ENCODE measurements at regions not wholly inside any gene's neighbourhood (a gene's known extent, or its start where the extent isn't known, plus 50 kb on each side); places are given as distances from the start of the nearest gene placed in this dataset.

DNA sequence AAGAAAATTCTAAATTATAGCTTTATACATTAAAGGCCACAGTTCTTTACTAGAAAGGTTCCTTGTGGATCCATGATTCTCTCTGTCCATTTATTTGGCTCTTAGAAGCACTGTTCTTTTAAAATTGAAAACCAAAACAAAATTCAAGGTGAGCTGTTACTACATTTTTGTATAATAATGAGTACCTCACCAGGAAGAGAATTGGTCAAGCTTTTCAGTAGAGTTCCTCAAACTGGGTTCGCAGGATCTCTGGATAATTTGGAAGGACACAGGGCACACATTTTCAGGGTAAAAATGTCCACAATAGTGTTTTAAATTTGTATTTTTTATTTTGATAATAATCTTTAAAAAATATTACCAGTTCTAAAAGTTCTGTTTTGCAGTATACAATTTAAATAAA is 93.0 kb downstream of the PPP1R3A start:
- no peak for DNase-seq (ENCODE audit: low read depth)

DNA sequence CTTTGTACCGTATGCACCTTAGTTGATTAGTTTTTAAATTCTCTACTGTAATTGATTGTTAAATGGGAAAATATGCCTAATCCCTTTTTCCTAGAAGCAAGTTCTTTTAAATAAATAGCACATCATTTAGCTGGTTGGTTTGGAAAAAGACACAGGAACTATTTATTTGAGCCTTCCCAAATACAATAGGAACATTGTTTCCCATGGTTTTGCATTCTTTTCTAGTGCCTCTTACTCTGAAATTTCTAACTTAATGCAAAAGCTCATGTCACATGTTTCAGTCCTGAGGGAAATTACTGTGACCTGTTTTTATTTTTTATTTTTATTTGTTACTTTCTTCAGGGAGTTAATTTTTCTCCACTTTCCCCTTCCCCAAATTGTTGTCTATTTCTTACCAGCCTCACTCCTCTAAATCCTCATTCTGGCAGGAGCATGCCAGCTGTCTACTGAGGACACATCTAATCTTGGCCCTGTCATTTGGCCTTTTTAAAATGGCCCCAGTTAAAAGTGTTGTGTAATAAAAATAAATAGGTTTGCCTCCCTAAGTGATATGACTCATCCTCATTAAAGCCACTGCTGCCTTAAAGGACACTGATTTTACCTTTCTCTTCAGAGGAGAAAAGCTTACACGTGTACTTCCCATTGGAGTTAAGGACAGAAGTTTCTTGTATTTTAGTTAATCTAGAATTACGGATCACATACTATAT is 94.5 kb downstream of the PPP1R3A start:
- no peak for DNase-seq (ENCODE audit: low read depth)

DNA sequence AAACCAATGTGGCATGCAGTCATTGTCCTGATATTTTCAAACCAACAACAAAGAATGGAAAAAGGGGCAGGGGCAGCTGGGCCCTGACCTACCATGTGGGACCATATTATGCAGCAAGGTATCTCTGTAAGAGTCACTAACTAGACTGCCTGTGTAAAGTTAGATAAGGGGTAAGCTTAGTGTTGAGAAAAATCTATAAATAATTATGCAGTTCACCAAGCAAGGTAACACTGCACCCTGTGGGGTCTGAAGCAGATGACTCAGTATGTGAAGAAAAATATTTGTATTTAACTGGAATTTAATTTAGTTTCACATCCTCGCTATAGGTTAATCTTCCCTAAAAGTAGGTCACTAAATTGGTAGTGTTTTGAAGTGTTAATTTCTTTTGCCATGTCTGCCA is 99.3 kb downstream of the PPP1R3A start:
- DNase-seq (ENCODE audit: low read depth) = no peak

- no peak for DNase-seq (ENCODE audit: low read depth)
Observed at GRCh38 chr7:113816639-113817038, 102.2 kb downstream of the PPP1R3A start.

DNA sequence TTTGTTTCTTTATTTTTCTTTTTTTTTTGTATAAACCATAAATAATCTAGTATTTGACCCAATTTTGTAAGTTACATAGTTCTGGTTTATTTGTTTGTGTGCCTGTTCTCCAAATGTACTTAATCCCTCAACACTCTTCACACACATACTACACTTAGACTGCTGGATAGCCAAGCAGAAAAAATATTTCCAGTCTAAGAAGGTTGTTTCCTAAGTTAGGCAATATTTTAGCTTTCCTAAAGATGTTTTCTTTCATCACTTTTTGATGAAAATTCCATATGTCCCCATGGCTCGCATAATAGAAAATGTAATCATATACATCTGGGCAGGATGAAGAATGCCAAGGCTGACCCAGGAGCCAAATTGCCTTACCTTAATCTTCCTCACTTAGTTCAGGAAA is 105.3 kb downstream of the PPP1R3A start:
- no peak for DNase-seq (ENCODE audit: low read depth)

DNA sequence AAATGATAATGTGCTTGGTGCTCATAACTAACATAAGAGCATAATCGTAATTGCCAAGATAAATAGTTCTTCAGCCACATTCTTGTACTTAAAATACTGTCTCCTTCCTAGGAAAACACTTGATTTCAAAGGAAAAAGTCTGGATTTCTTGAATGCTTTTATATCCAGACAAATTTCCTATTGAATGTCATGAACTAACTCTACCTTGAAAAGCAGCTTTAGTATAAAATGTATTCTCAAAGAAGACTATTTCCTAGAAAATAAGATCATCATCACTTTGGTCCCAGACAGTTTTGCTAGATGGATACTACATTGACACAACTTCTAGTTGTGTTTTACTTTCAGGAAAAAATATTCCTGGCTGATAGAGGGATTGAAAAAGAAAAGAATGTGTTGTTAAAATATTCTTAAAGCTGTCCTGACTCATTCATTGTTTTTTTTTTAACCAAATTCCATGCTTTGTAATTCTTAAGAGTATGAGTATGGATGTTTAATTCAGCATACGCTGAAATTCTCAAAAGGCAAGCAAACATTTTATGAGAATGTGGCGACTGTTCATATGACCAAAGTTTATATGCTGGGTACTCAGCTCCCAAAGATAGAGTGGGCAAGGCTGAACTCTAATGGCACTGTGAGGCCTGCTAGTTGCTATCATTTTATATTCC is 106.1 kb downstream of the PPP1R3A start:
- DNase-seq (ENCODE audit: low read depth) = no peak

DNA sequence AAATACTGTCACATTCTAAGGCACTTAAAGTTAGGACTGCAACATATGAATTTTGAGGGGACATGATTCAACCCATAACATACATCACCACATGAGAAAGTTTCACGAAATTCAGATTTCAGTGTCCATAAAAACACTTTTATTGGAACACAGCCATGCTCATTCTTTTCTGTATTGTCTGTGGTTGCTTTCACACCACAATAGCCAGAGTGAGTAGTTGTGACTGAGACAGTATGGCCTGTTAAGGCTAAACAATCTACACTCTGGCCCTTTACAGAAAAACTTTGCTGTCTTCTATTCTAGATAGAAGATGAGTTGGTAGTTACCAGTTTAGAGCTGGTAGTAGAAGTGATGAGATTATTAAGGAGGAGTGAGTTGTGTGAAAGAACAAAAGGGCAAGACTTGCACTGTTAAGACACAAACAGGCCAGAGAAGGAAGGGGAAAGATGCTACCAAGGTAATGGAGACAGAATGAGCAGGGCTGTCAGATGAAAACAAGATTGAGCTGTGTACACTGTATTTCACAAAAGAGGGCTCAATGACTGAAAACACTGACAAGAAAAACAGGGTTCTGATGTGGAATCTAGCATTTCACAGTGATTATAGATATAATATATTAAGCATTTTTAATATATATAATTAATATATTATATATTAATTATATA is 108.6 kb downstream of the PPP1R3A start:
- DNase-seq (ENCODE audit: low read depth) = no peak

- no peak for DNase-seq (ENCODE audit: low read depth)
Observed at GRCh38 chr7:113809581-113809980, 109.2 kb downstream of the PPP1R3A start.

GRCh38 chr7:113806633-113807327 is 112.0 kb downstream of the PPP1R3A start:
- DNase-seq (ENCODE audit: low read depth) = no peak

DNA sequence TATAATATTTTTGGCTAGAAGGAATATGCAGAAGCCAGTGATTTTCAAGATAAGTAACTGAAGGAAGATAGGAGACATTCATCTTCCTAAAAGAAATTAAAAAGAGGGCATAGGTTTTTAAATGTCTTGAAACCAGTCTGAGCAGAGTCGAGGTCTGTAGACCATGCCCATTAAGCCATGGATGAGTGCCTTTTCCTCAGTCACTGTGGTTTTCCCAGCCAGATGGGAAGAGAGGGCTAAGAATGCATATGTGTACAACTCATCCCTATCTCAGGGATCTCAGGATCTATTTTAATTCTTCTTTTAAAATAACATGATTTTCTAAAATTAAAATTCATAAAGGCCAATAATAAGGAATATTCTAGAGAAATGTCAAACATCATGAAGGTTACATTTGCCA is 112.8 kb downstream of the PPP1R3A start:
- no peak for DNase-seq (ENCODE audit: low read depth)

DNA sequence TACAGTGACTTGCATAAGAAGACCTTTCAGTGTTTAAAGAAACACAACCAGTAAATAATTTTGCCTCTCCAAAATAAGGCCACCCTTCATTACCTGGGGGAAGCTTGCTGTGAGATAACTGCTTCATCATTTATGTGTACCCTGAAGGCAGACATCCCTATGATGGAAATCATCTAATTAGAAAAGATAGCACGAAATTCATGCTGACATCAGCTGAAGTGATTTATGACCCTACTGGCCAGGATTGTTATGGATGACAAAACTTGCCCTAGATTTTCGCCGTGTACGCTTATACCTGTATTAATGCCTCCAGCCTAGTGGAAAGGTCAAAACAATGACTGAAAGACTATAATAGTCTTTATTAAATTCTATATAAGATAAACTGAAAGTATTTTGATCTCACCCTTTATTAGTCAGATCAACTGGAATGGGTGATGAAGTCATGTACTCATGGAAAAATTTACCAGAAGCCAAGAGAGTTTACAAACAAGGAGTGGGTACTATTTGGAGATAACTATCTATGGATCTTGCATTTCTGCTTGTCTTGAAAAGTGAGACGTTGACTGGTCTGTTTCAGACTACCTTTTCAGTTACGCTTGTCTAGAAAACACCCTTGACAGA is 114.2 kb downstream of the PPP1R3A start:
- DNase-seq (ENCODE audit: low read depth) = no peak

DNA sequence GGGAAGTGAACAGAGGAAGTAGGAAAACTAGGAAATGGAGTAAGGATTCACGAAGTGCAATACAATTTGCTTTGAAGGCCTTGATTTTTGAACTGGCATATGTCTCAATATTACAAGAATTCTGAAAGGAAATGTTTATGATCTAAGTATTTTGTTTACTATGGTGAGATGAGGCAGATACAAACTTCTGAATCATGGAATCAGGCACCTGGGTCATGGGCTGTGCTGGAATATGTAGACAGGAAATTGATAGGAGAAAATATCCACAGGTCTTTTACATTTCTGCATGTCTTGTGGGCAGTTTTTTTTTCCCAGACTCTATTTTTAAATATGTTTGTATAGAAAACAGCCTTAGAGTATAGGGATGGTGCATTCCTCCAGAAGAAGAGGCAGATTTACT is 117.1 kb downstream of the PPP1R3A start:
- no peak for DNase-seq (ENCODE audit: low read depth)

GRCh38 chr7:113800826-113801225 is 118.0 kb downstream of the PPP1R3A start:
- DNase-seq (ENCODE audit: low read depth) = no peak

GRCh38 chr7:113799896-113800295 is 118.9 kb downstream of the PPP1R3A start:
- DNase-seq (ENCODE audit: low read depth) = no peak

DNA sequence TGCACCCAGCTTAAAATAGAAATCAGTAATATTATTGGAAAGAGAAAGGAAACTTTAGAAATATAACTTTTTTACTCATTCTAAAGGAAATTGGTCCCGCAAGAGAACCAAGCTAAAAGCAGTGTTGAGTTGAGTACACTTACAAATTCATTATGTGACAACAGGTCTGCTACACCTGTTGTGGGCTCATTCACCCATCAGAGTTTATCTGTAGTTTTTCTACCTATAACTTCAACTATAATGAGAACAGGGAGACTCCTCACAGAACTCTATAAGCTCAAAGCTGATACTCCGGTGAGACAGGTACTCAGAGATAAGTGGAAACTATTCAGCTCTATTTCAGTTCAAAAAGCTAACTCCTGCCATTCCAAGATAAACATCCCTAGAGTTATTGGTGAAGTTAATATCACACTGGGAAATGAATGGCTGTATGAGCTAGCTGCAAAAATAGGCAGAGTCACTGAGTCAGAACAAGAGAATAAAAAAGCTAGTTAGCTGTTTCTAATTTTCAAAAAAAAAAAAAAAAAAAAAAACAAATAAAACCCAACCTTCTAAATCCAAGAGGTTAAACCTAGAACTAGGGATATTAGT is 121.3 kb downstream of the PPP1R3A start:
- DNase-seq (ENCODE audit: low read depth) = no peak

DNA sequence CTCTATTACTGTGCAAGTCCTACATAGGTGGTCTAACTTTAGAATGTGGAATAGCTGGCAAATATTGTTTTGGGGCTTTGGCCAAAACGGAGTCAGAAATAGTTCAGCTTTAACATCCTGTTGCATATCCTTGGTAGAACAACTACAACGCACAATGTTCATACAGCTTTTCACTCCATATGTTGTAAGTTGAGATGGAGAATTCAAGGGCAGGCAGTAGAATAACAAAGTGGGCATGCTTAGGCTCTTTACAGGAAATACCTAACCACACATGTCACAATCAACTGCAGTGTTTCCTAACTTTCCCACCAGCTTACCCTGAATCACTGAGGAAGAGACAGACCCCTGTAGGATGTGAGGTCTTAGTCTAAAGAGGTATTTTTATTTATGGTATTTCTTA is 122.3 kb downstream of the PPP1R3A start:
- no peak for DNase-seq (ENCODE audit: low read depth)

- no peak for DNase-seq (ENCODE audit: low read depth)
Observed at GRCh38 chr7:113794573-113794972, 124.2 kb downstream of the PPP1R3A start.

DNA sequence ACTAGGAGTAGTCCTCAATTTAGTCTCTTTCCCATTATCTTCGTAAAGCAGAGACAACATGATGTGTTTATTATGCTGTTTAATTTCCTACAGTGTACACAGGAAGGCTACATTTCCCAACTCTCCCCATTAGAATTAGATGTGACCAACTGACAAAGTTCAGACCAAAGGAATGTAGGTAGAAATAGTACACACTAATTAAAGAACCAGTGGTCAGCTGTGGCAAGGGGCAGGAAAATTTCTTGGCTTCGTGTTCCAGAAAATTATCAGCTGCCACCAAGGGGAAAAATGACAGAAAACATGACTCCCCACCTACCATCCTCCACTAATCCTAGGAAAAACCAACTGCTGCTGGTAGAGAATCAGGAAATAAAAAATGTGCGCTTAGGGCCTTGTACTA is 125.6 kb downstream of the PPP1R3A start:
- DNase-seq (ENCODE audit: low read depth) = no peak

DNA sequence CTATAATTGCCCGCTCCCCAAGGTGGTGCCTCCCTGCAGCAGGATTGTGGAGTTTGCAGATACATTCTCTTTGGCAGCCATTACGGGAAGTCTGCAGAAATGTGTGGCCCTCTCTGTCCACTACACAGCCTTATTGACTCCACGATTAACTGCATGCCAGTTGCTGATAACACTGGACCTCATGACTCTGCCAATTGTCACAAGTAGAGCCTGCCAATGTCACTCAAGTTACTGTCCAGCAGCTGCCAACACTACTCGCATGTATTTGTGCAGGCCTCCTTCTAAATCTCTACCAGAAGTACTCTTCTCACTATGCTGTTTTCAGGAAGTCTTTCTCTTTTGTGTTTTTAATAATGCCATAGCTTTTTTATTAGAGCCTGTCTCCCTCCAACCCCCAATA is 128.8 kb downstream of the PPP1R3A start:
- no peak for DNase-seq (ENCODE audit: low read depth)

DNA sequence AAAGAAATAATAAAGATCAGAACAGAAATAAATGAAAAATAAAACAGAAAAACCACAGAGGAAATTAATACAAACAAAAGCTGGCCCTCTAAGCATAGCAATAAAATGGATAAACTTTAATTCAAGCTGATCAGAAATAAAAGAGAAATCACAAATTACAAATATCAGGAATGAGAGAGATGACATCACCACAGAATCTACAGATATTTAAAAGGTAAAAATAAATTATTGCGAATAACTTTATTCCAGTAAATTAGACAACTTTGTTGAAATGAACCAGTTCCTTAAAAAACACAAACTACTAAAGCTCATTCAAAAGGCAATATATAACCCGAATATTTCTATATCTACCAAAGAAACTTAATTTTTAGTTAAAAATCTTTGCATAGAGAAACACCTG is 131.7 kb downstream of the PPP1R3A start:
- no peak for DNase-seq (ENCODE audit: low read depth)

- DNase-seq (ENCODE audit: low read depth) = no peak
Observed at GRCh38 chr7:113784956-113785355, 133.9 kb downstream of the PPP1R3A start.

DNA sequence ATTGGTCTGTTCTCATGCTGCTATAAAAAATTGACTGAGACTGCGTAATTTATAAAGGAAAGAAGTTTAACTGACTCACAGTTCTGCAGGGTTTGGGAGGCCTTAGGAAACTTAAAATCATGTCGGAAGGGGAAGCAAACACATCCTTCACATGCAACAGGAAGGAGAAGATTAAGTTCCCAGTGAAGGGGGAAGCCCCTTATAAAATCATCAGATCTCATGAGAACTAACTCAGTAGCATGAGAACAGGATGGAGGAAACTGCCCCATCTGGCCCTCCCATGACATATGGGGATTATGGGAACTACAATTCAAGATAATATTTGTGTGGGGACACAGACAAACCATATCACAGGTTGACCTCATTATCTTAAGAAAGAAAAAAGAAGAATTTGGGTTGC is 134.5 kb downstream of the PPP1R3A start:
- DNase-seq (ENCODE audit: low read depth) = no peak

Measured in stimulated activated CD8-positive, alpha-beta memory T cell treated with anti-CD3 and anti-CD28 coated beads, Interleukin-15, amount 100 ng/mL, for 1 hour (primary cell).